ENCODE measurements at regions not wholly inside any gene's neighbourhood (a gene's known extent, or its start where the extent isn't known, plus 50 kb on each side); places are given as distances from the start of the nearest gene placed in this dataset.
"Not testable (repeated sequence)": the region's sequence is repeated elsewhere in the genome, so short reads cannot be mapped to it uniquely, and the experiment has no call there.

DNA sequence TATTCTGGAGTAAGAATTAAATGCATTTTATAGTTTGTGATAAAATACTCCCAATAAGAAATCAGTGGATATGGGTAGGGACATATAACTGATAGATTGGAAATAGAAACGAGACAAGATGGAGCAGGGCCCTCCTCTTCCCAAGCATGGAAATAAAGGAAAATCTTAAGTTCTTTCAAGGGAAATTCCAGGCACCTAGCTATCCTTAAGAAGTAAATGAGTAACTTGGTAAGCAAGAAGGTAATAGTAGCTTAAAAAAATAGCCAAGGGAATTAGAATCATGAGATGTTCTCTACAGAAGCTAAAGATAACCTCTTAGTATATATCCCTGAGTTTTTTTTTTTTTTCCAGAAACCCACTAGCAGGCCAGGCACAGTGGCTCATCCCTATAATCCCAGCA, 105.5 kb upstream of the FAM3C start:
- Histone ChIP-seq H3K9me3 (peaks cover 0 to 23% (median 16%) of the 10 kb centered on the region in 4 donors), H3K4me3 (no peak overlapping the region), H3K4me1 (no peaks in the 10 kb centered on the region), H3K27me3 (no peaks in the 10 kb centered on the region), H3K36me3 (no peaks in the 10 kb centered on the region), H3K27ac (replicated peaks in 1 of 4) (no peak overlapping the region)
- intact Hi-C loops (cut with DNase I), result no loop called here
- no peak for DNase-seq (ENCODE audit: extremely low spot score)
- WGBS, result 83% methylated on average over 1 of the region's 1 CpG
- TF ChIP-seq, protein P1, sequence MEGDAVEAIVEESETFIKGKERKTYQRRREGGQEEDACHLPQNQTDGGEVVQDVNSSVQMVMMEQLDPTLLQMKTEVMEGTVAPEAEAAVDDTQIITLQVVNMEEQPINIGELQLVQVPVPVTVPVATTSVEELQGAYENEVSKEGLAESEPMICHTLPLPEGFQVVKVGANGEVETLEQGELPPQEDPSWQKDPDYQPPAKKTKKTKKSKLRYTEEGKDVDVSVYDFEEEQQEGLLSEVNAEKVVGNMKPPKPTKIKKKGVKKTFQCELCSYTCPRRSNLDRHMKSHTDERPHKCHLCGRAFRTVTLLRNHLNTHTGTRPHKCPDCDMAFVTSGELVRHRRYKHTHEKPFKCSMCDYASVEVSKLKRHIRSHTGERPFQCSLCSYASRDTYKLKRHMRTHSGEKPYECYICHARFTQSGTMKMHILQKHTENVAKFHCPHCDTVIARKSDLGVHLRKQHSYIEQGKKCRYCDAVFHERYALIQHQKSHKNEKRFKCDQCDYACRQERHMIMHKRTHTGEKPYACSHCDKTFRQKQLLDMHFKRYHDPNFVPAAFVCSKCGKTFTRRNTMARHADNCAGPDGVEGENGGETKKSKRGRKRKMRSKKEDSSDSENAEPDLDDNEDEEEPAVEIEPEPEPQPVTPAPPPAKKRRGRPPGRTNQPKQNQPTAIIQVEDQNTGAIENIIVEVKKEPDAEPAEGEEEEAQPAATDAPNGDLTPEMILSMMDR (IDR thresholded peaks at IDR 0.05), result no peak
- TF ChIP-seq EP300 (IDR thresholded peaks at IDR 0.05) (no peak), POLR2A (IDR thresholded peaks at IDR 0.05; ENCODE audit: low read depth) (no peak), POLR2AphosphoS5 (IDR thresholded peaks at IDR 0.05) (no peak)

DNA sequence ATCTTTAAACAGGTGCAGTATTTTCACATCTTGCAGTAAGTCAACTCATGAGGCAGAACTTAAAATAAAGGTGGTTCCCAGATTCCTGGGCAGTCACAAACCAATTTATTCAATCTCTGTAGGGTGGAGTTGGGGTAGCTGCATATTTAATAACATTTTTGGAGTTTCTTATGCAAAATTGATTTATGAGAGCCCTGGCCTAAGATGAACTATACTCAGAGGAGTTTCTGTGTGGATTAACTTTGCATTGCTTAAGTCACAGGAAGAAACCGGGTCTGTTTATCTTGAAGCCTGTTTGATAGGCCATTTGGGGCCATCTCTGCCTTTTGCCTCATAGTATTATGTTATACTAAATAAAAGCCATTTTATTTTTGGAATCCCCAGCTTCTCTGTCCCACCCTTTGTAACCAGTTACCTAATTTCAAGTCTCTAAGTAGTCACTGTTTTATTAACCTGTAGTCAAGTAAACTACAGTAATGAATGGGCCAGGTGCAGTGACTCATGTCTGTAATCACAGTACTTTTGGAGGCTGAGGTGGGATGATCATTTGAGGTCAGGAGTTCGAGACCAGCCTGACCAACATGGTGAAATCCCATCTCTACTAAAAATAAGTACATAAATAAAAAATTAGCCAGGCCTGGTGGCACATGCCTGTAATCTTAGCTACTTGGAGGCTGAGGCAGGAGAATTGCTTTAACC, 104.4 kb upstream of the FAM3C start:
- DNase-seq (ENCODE audit: extremely low spot score), result no peak
- Histone ChIP-seq H3K27ac (replicated peaks in 1 of 4) (no peak overlapping the region), H3K4me3 (no peak overlapping the region), H3K27me3 (no peaks in the 10 kb centered on the region), H3K9me3 (peaks cover 0 to 14% (median 8%) of the 10 kb centered on the region in 4 donors), H3K4me1 (no peaks in the 10 kb centered on the region), H3K36me3 (no peaks in the 10 kb centered on the region)
- TF ChIP-seq, protein P1 (IDR thresholded peaks at IDR 0.05), result no peak
- TF ChIP-seq POLR2A (IDR thresholded peaks at IDR 0.05; ENCODE audit: low read depth), result no peak
- no peak for TF ChIP-seq POLR2AphosphoS5 (IDR thresholded peaks at IDR 0.05)
- no peak for TF ChIP-seq EP300 (IDR thresholded peaks at IDR 0.05)
- intact Hi-C loops (cut with DNase I), result no loop called here
- 77% methylated on average over 2 of the region's 2 CpGs for WGBS

GRCh38 chr7:121499624-121500023, 103.5 kb upstream of the FAM3C start:
- Histone ChIP-seq H3K27ac (replicated peaks in 1 of 4) (no peak overlapping the region), H3K4me3 (no peak overlapping the region), H3K4me1 (no peaks in the 10 kb centered on the region), H3K27me3 (no peaks in the 10 kb centered on the region), H3K36me3 (no peaks in the 10 kb centered on the region), H3K9me3 (peaks cover 0 to 6% (median 2%) of the 10 kb centered on the region in 4 donors)
- TF ChIP-seq POLR2AphosphoS5 (IDR thresholded peaks at IDR 0.05) (no peak), POLR2A (IDR thresholded peaks at IDR 0.05; ENCODE audit: low read depth) (no peak), EP300 (IDR thresholded peaks at IDR 0.05) (no peak)
- TF ChIP-seq, protein P1 (IDR thresholded peaks at IDR 0.05), result no peak
- WGBS, result 75% methylated on average over 4 of the region's 4 CpGs
- no peak for DNase-seq (ENCODE audit: extremely low spot score)
- intact Hi-C loops (cut with DNase I), result no loop called here

DNA sequence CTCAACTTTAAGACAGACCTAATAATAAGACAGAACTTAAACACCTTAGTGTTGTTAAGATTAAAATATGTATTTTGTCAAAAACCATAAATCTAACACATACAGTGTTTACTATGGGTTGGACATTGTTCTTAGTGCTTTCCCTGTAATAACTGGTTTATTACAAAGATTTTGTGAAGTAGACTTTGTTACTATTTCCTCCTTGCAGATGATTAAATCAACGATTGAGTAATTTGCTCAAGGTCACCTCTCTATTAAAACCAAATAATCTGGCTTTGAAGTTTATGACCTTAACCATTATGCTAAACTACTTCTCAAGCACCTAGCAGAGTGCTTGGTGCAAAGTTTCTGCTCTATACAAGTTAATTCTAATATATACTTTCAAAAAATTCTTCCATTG, 102.7 kb upstream of the FAM3C start:
- TF ChIP-seq POLR2AphosphoS5 (IDR thresholded peaks at IDR 0.05), result no peak
- TF ChIP-seq POLR2A (IDR thresholded peaks at IDR 0.05; ENCODE audit: low read depth), result no peak
- no peak for TF ChIP-seq EP300 (IDR thresholded peaks at IDR 0.05)
- TF ChIP-seq, protein P1 (IDR thresholded peaks at IDR 0.05), result no peak
- no peak for DNase-seq (ENCODE audit: extremely low spot score)
- intact Hi-C loops (cut with DNase I), result no loop called here
- WGBS, result 70% methylated on average over 1 of the region's 1 CpG
- H3K4me1 ChIP-seq, result no peaks in the 10 kb centered on the region
- H3K27me3 ChIP-seq, result no peaks in the 10 kb centered on the region
- H3K9me3 ChIP-seq, result peaks cover 0 to 6% (median 0%) of the 10 kb centered on the region in 4 donors
- no peaks in the 10 kb centered on the region for H3K36me3 ChIP-seq
- no peak overlapping the region for H3K4me3 ChIP-seq
- no peak overlapping the region for H3K27ac ChIP-seq (replicated peaks in 1 of 4)

DNA sequence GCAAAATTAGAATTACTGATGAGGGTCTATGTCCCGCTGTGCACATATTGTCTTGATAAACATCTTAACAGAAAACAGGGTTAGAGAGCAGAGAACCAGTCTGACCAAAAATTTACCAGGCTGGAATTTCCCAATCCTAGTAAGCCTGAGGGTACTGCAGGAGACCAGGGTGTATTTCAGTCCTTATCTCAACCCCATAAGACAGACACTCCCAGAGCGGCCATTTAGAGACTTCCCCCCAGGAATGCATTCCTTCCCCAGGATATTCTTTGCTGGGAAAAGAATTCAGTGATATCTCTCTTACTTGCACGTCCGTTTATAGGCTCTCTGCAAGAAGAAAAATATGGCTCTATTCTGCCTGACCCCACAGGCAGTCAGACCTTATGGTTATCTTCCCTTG, 101.4 kb upstream of the FAM3C start:
- H3K4me1 ChIP-seq; H3K36me3 ChIP-seq; intact Hi-C loops (cut with DNase I); H3K4me3 ChIP-seq; H3K9me3 ChIP-seq; H3K27me3 ChIP-seq; H3K27ac ChIP-seq (replicated peaks in 1 of 4); DNase-seq (ENCODE audit: extremely low spot score): not testable (repeated sequence)
- 95% methylated on average over 4 of the region's 4 CpGs for WGBS

All from esophagus muscularis mucosa (tissue), 4 donors.